CD4-positive, alpha-beta T cell (primary cell): ENCODE measurements at regions not wholly inside any gene's neighbourhood (a gene's known extent, or its start where the extent isn't known, plus 50 kb on each side); places are given as distances from the start of the nearest gene placed in this dataset.

Source experiments
- ATAC-seq: fragments of 200-7000 bp; cut with Tn5 transposase; one replicate; pipeline ENCODE4 v1.10.0; 2022; ENCODE audit warnings: mild to moderate bottlenecking; ENCODE audit not compliant: poor library complexity
- CTCF ChIA-PET: fragments of 350-600 bp; sonication (Branson Sonifier 250); formaldehyde crosslinking; loops from one replicate; lab custom pipeline; 2021; ENCODE audit warnings: antibody characterized with exemption, inconsistent platforms; lab: Charles Lee
- POLR2A ChIA-PET: fragments of 350-600 bp; sonication (Branson Sonifier 250); formaldehyde crosslinking; loops from one replicate; lab custom pipeline; 2021; ENCODE audit warnings: antibody characterized with exemption, inconsistent platforms; lab: Charles Lee
- DNase-seq, 14 experiments: peaks; one replicate each; pipeline ENCODE4 v3.0.0-alpha.2; 2013 to 2020; ENCODE audit warnings: mixed read lengths in 2 of 14
- H3K27ac ChIP-seq, 2 donors: one replicate each; pipeline versions ENCODE4 v1.5.1 to v1.7.0; 2013; ENCODE audit warnings: low read length in 2 of 2, low read depth in 1 of 2, mild to moderate bottlenecking in 1 of 2
- H3K27me3 ChIP-seq, 2 experiments: 1 replicate in 1 of 2; 2 replicates in 1 of 2; pipeline versions ENCODE4 v1.6.1 to v1.7.0; 2013; ENCODE audit warnings: low read length in 2 of 2, control low read depth in 1 of 2, mild to moderate bottlenecking in 1 of 2, moderate library complexity in 1 of 2; ENCODE audit not compliant: insufficient read depth in 2 of 2, control insufficient read depth in 1 of 2
- H3K36me3 ChIP-seq: one replicate; pipeline ENCODE4 v1.6.1; 2013; ENCODE audit warnings: low read length, control low read depth; ENCODE audit not compliant: insufficient read depth
- H3K4me1 ChIP-seq: one replicate; pipeline ENCODE4 v1.6.1; 2013; ENCODE audit warnings: low read length, control low read depth; ENCODE audit not compliant: insufficient read depth
- H3K4me3 ChIP-seq: one replicate; pipeline ENCODE4 v1.5.1; 2013; ENCODE audit warnings: mild to moderate bottlenecking, low read length, moderate library complexity
- H3K9me3 ChIP-seq, 2 experiments: 1 replicate in 1 of 2; 2 replicates in 1 of 2; pipeline versions ENCODE4 v1.6.1 to v1.7.0; 2013; ENCODE audit warnings: low read length in 2 of 2, mild to moderate bottlenecking in 2 of 2, control low read depth in 1 of 2, moderate library complexity in 1 of 2; ENCODE audit not compliant: control insufficient read depth in 1 of 2, insufficient read depth in 1 of 2
- H3K27ac Mint-ChIP-seq: one replicate; pipeline ENCODE4 v1.8.0; 2020; ENCODE audit warnings: mixed read lengths
- H3K27me3 Mint-ChIP-seq: one replicate; pipeline ENCODE4 v1.8.0; 2021; ENCODE audit warnings: mixed read lengths
- H3K36me3 Mint-ChIP-seq: one replicate; pipeline ENCODE4 v1.8.0; 2021; ENCODE audit warnings: low read depth, mixed read lengths
- H3K4me1 Mint-ChIP-seq: one replicate; pipeline ENCODE4 v1.8.0; 2021; ENCODE audit warnings: low read depth, mixed read lengths
- H3K4me3 Mint-ChIP-seq: one replicate; pipeline ENCODE4 v1.8.0; 2020; ENCODE audit warnings: mild to moderate bottlenecking, mixed read lengths
- H3K9me3 Mint-ChIP-seq: one replicate; pipeline ENCODE4 v1.8.0; 2020; ENCODE audit warnings: mixed read lengths
- CTCF ChIP-seq: fragments of 200-600 bp; IDR thresholded peaks from one replicate; pipeline ENCODE4 v1.8.0; 2022; ENCODE audit warnings: antibody characterized with exemption, mild to moderate bottlenecking
- intact Hi-C, 2 experiments: fragments of 100-400 bp; cut with DNase I in 1 of 2; cut with micrococcal nuclease in 1 of 2; formaldehyde crosslinking; loops; one replicate each; pipeline versions ENCODE4 v1.15.1 to v1.9.0; 2023 to 2025; cut with DNase I, micrococcal nuclease

DNA sequence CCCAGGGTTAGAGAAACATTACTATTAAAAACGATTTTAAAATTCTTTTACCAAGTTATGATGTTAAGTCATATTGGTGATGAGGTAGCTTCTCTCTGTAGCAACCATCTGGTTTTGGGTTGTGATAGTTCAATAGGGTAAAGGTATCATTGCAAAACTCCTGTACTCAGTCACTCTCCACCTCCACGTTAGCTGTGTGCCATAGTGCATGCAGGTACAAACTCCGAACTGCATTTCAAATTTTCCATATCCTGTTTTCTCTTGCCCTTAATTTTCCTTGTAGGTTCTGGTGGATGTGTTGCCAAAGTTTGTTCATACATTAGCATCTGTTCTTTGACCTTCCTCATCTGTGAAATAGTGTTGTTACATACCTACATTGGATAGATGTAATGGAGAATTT is 53.1 kb upstream of the ARRDC3 start:
- Mint-ChIP-seq H3K9me3 (no peaks in the 10 kb centered on the region), H3K4me1 (peaks cover 34% of the 10 kb centered on the region), H3K36me3 (no peaks in the 10 kb centered on the region), H3K27ac (no peak overlapping the region), H3K27me3 (no peaks in the 10 kb centered on the region), H3K4me3 (no peak overlapping the region)
- intact Hi-C loops = no loop called here
- CTCF ChIA-PET = no interaction called here
- Histone ChIP-seq H3K27ac (no peak overlapping the region), H3K27me3 (no peaks in the 10 kb centered on the region), H3K4me1 (peaks cover 8% of the 10 kb centered on the region), H3K36me3 (no peaks in the 10 kb centered on the region), H3K4me3 (no peak overlapping the region), H3K9me3 (no peaks in the 10 kb centered on the region)
- no peak for DNase-seq
- POLR2A ChIA-PET = no interaction called here
- no peak for TF ChIP-seq CTCF
- no peak for ATAC-seq

DNA sequence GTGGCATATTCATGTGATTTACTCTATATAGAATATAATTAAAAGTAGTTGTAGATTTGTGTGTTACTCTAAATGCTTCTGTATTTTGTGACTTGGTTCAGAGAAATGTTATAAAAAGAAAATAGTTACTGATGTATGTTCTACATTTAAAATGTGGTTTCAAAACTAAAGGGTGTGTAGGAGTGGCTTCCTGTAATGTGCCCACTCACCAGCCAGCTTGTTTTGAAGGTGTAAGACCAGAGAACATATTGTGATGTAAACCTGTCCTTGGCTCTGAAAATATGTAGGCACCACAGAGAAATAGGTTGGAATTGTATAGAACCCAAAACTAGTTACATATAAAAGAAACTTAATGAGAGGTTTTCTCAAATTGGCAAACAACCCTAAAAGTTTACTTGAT is 51.2 kb upstream of the ARRDC3 start:
- no peaks in the 10 kb centered on the region for H3K36me3 ChIP-seq
- ATAC-seq (peak; percentile 54), DNase-seq (peak in 4 of 14 experiments; percentile 15 to 60 (median 20))
- no peak for TF ChIP-seq CTCF
- Mint-ChIP-seq H3K4me3 (peak overlapping the region; percentile 48), H3K36me3 (no peaks in the 10 kb centered on the region), H3K9me3 (peaks cover under 1% of the 10 kb centered on the region), H3K4me1 (peaks cover 34% of the 10 kb centered on the region), H3K27ac (peak overlapping the region; percentile 86), H3K27me3 (no peaks in the 10 kb centered on the region)
- no peaks in the 10 kb centered on the region for H3K27me3 ChIP-seq
- POLR2A ChIA-PET = interaction anchor here (0.6 to 3.7 kb wide), 3 partner anchors 51 to 143 kb away, joined by 3 to 12 read pairs (median 8); partner anchors contain the start of gene ARRDC3
- intact Hi-C loops = no loop called here
- H3K4me3 ChIP-seq = no peak overlapping the region
- no peaks in the 10 kb centered on the region for H3K9me3 ChIP-seq
- H3K4me1 ChIP-seq = peaks cover 8% of the 10 kb centered on the region
- peak overlapping the region in 1 of 2 donors; percentile 20 for H3K27ac ChIP-seq
- CTCF ChIA-PET = no interaction called here

DNA sequence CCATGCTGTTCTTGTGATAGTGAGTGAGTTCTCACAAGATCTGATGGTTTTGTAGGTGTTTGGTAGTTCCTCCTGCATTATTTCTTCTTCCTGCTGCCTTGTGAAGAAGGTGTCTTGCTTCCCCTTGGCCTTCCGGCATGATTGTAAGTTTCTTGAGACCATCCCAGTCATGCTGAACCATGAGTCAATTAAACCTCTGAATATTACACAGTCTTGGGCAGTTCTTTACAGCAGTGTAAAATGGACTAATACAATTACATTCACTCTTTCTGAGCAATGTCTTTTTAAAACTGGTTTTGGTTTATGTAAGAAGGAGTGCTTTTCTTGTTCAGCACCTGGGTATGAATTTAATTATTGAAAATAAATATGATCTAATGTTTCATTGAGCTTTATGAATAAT is 50.7 kb upstream of the ARRDC3 start:
- H3K27ac Mint-ChIP-seq = peak overlapping the region; percentile 86

More for the DNA sequence above, 50.7 kb upstream of the ARRDC3 start:
- H3K36me3 ChIP-seq = no peaks in the 10 kb centered on the region
- Mint-ChIP-seq H3K4me3 (peak overlapping the region; percentile 48), H3K27me3 (no peaks in the 10 kb centered on the region), H3K9me3 (peaks cover 5% of the 10 kb centered on the region), H3K36me3 (no peaks in the 10 kb centered on the region), H3K4me1 (peaks cover 34% of the 10 kb centered on the region)
- no peak for TF ChIP-seq CTCF
- ChIA-PET POLR2A (interaction anchor here (1.3 to 3.7 kb wide), 2 partner anchors 51 to 53 kb away, joined by 8 to 12 read pairs; partner anchors contain the start of gene ARRDC3), CTCF (no interaction called here)
- intact Hi-C loops = no loop called here
- DNase-seq = peak in 1 of 14 experiments; percentile 27
- ATAC-seq = no peak
- no peaks in the 10 kb centered on the region for H3K9me3 ChIP-seq
- peak overlapping the region in 1 of 2 donors; percentile 20 for H3K27ac ChIP-seq
- H3K4me3 ChIP-seq = no peak overlapping the region
- H3K4me1 ChIP-seq = peaks cover 8% of the 10 kb centered on the region
- H3K27me3 ChIP-seq = no peaks in the 10 kb centered on the region
